Lower lobe of right lung (tissue), 2 donors: ENCODE measurements at regions not wholly inside any gene's neighbourhood (a gene's known extent, or its start where the extent isn't known, plus 50 kb on each side); places are given as distances from the start of the nearest gene placed in this dataset.

Experiments used
- ATAC-seq, 2 donors: fragments of 200-7000 bp; cut with Tn5 transposase; one replicate each; pipeline ENCODE4 v1.9.1; 2020 to 2022; ENCODE audit warnings: mild to moderate bottlenecking in 2 of 2, moderate library complexity in 2 of 2
- DNase-seq: peaks from one replicate; pipeline ENCODE4 v3.0.0-alpha.2; 2020
- H3K27ac ChIP-seq: fragments of 200-600 bp; one replicate; pipeline ENCODE4 v1.8.0; 2022
- H3K27me3 ChIP-seq: fragments of 200-600 bp; one replicate; pipeline ENCODE4 v1.8.0; 2022; ENCODE audit warnings: low read depth
- H3K36me3 ChIP-seq: fragments of 200-600 bp; one replicate; pipeline ENCODE4 v1.8.0; 2022; ENCODE audit warnings: mild to moderate bottlenecking
- H3K4me1 ChIP-seq: fragments of 200-600 bp; one replicate; pipeline ENCODE4 v1.8.0; 2022
- H3K4me3 ChIP-seq: fragments of 200-600 bp; one replicate; pipeline ENCODE4 v1.8.0; 2022; ENCODE audit warnings: mild to moderate bottlenecking
- H3K9me3 ChIP-seq: fragments of 200-600 bp; one replicate; pipeline ENCODE4 v1.8.0; 2022
- intact Hi-C: fragments of 100-400 bp; cut with DNase I; formaldehyde crosslinking; loops from one replicate; pipeline ENCODE4 v1.11.0; 2022
- TF ChIP-seq, protein P1 (sequence below): fragments of 200-600 bp; IDR thresholded peaks from one replicate; pipeline ENCODE4 v1.8.0; 2022; ENCODE audit warnings: antibody characterized with exemption, mild to moderate bottlenecking
- donor health status: DM: no; HTN: yes; CAD: no; lungs with severe emphysema.

DNA sequence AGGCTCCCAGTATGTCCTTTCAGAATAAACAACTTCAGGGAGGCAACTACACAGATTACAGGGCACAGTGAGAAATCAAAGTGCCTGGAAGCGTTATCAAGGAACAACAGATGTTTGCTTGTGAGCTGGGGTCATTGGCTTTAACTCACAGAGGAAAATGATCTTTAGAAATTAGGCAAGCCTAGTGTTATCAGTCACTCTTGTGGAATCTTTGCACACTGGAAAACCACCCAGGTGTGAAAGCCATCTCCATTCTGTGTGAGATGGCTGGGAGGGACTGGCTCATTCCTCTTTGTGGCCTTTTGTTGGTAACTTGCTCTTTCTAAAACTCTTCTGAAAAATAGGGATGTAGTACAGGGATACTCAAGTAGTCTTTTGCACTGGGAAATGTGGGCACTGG is 716.0 kb downstream of the XPNPEP1 start:
- H3K4me3 ChIP-seq = no peak overlapping the region
- TF ChIP-seq, protein P1, sequence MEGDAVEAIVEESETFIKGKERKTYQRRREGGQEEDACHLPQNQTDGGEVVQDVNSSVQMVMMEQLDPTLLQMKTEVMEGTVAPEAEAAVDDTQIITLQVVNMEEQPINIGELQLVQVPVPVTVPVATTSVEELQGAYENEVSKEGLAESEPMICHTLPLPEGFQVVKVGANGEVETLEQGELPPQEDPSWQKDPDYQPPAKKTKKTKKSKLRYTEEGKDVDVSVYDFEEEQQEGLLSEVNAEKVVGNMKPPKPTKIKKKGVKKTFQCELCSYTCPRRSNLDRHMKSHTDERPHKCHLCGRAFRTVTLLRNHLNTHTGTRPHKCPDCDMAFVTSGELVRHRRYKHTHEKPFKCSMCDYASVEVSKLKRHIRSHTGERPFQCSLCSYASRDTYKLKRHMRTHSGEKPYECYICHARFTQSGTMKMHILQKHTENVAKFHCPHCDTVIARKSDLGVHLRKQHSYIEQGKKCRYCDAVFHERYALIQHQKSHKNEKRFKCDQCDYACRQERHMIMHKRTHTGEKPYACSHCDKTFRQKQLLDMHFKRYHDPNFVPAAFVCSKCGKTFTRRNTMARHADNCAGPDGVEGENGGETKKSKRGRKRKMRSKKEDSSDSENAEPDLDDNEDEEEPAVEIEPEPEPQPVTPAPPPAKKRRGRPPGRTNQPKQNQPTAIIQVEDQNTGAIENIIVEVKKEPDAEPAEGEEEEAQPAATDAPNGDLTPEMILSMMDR = no peak
- H3K27me3 ChIP-seq = no peaks in the 10 kb centered on the region
- ATAC-seq (no peak), DNase-seq (no peak)
- no peaks in the 10 kb centered on the region for H3K36me3 ChIP-seq
- intact Hi-C loops = no loop called here
- H3K27ac ChIP-seq = no peak overlapping the region
- no peaks in the 10 kb centered on the region for H3K4me1 ChIP-seq
- no peaks in the 10 kb centered on the region for H3K9me3 ChIP-seq

DNA sequence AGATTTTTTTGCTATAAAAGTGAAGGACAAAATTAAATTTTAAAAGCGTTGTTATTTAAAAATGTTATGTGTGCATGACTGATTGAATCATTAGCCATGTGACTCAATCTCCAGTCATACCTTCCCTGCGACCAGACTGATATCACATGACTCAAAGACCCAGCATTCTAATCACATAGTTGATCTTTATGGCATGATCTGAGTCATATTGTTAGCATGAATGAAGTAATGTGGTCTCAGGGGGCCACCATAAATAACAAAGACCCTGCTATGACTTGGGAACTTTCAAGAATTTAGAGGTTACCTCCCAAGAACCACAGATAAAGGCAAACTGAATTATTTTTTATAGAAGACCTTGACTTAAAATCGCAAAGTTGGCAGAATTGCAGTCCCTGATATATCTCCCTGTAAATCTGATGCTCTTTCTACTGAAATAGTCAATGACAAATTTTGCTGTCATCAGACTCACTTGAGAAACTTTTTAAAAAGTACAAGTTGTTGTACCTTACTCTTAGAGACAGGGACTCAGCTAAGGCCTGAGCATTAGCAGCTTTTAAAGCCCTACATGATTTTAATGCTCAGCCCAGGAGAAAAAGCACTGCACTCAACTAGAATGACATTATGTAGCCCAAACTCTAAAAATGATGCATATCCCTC is 717.3 kb downstream of the XPNPEP1 start:
- DNase-seq (no peak), ATAC-seq (no peak)
- H3K4me1 ChIP-seq = no peaks in the 10 kb centered on the region
- no peaks in the 10 kb centered on the region for H3K36me3 ChIP-seq
- H3K27me3 ChIP-seq = no peaks in the 10 kb centered on the region
- H3K4me3 ChIP-seq = no peak overlapping the region
- H3K27ac ChIP-seq = no peak overlapping the region
- intact Hi-C loops = no loop called here
- TF ChIP-seq, protein P1 = no peak
- no peaks in the 10 kb centered on the region for H3K9me3 ChIP-seq

DNA sequence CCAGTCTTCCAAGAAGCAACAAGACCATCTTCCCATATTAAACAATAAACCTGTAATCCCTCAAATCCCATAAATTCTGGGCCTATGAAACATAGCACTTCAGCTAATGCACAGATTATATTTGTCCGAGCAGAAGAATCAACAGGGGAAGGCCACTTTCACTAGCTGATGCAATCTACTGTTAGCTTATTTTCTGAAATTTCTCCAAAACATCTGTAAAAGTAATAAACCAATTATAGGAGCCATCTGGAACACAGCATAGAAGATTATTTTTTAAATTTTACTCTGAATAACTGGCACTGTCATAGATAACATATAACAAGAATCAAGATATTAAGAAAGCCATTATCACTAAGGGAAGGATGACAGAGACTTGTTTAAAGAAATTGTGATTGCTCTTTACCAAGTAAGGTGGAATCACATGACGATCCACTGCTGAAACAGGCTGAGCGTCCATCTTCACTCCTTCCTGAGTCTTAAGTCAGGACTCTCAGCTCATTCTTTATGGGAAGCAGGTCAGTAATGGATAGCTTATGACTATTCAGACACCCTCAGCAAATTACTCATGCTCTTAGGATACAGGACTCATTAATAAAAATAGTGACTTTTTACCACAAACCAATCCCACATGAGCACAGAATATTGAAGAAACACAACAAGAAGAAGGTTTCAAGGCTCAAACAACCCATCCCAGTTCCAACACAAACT is 719.5 kb downstream of the XPNPEP1 start:
- Histone ChIP-seq H3K27me3 (no peaks in the 10 kb centered on the region), H3K4me1 (no peaks in the 10 kb centered on the region), H3K36me3 (no peaks in the 10 kb centered on the region), H3K4me3 (no peak overlapping the region), H3K9me3 (no peaks in the 10 kb centered on the region), H3K27ac (no peak overlapping the region)
- DNase-seq (no peak), ATAC-seq (no peak)
- TF ChIP-seq, protein P1 = no peak
- intact Hi-C loops = no loop called here

DNA sequence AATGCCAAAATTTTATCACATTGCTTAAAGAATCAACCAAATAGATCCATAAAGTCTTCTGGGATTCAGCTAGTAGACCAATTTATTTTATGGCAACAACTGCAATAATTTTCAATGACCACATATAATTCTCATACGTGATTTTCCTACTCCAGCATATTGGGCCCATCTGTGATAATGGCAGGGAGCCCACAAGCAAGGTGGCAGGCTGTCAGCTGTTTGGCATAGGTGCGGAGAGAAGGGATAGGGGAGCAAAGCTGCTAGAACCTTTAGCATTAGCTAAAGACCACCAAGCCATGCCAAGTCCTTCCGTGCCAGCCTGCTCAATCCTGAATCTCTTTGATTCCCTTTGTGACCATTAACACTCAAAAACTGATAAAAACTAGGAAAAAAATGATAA is 721.2 kb downstream of the XPNPEP1 start:
- intact Hi-C loops = no loop called here
- H3K4me1 ChIP-seq = no peaks in the 10 kb centered on the region
- DNase-seq = no peak
- H3K27me3 ChIP-seq = no peaks in the 10 kb centered on the region
- no peak for ATAC-seq
- H3K4me3 ChIP-seq = no peak overlapping the region
- H3K27ac ChIP-seq = no peak overlapping the region
- H3K36me3 ChIP-seq = no peaks in the 10 kb centered on the region
- TF ChIP-seq, protein P1 = no peak
- no peaks in the 10 kb centered on the region for H3K9me3 ChIP-seq

DNA sequence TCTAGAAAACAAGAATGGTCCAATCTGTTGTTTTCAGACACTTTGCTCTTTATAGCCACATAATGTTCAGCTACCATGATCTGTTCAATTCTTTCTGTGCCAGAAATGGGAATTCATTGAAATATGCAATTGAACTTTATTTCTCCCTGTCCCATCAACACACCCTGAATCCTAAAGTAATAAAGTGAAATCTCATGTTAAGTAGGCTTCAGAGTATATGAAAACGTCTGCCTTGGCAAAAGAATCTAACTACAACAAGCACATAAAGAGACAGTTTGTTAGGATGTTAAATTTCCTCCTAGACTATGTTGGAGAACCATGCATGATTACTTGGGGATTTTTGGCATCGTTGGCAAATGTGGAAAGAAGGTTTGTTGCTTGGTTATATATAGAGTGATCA is 722.7 kb downstream of the XPNPEP1 start:
- no peak overlapping the region for H3K4me3 ChIP-seq
- no peaks in the 10 kb centered on the region for H3K4me1 ChIP-seq
- intact Hi-C loops = no loop called here
- no peaks in the 10 kb centered on the region for H3K36me3 ChIP-seq
- H3K9me3 ChIP-seq = no peaks in the 10 kb centered on the region
- no peak overlapping the region for H3K27ac ChIP-seq
- DNase-seq (no peak), ATAC-seq (no peak)
- TF ChIP-seq, protein P1 = no peak
- no peaks in the 10 kb centered on the region for H3K27me3 ChIP-seq
